Adrenal gland (tissue), 5 donors: ENCODE measurements at regions not wholly inside any gene's neighbourhood (a gene's known extent, or its start where the extent isn't known, plus 50 kb on each side); places are given as distances from the start of the nearest gene placed in this dataset.

ENCODE experiments used
- CTCF ChIP-seq, 6 experiments: fragments of 450-650 bp in 4 of 6; fragments of 200-600 bp in 2 of 6; sonication (generic) in 1 of 6; IDR thresholded peaks; 1 replicate in 5 of 6; 2 replicates in 1 of 6; pipeline versions ENCODE4 v1.5.1 to v1.8.0; 2016 to 2021; ENCODE audit warnings: antibody characterized with exemption in 6 of 6, mild to moderate bottlenecking in 2 of 6, moderate library complexity in 1 of 6
- POLR2A ChIP-seq, 2 donors: fragments of 450-650 bp; IDR thresholded peaks; one replicate each; pipeline ENCODE4 v1.6.1; 2017; ENCODE audit warnings: antibody characterized with exemption in 2 of 2, mild to moderate bottlenecking in 2 of 2, moderate library complexity in 1 of 2
- donor health status: DM: no; HTN: no; CAD: no.

DNA sequence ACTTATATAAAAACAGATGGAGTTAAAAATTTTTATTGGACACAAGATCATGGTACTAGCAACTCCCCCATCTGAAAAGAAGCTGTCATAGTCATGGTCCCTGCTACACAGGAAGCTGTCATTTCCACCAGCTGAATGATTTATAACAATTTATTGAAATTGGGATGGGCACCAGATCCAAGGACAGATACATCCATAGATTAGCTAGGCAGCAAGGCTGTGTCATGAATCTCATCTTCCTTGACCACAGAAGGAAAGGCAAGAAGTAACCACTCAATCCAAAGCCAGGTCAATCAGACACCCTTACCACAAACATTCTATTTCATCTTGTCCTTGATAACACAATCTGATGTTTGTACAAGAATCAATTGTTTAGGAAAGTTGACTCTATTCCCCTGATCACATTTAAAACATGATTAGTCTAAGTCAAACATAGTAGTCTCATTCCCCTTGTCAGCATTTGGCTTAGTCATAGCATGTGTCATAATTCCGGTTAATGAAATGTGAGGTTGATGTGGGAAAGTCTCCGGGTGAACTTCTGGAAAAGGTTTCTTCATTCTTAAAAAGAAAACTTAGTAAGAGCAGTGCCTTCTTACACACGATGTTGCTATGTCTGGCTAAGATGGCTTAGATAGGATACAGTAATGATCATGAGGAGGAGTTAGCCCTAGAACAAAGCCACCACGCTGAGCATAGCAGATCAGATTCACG, 462.6 kb upstream of the PAPPA start:
- TF ChIP-seq CTCF (IDR thresholded peaks at IDR 0.05) (no peak), POLR2A (IDR thresholded peaks at IDR 0.05) (no peak)
